Colonic mucosa (tissue), 4 donors: ENCODE measurements at regions not wholly inside any gene's neighbourhood (a gene's known extent, or its start where the extent isn't known, plus 50 kb on each side); places are given as distances from the start of the nearest gene placed in this dataset.
"Not testable (repeated sequence)": the region's sequence is repeated elsewhere in the genome, so short reads cannot be mapped to it uniquely, and the experiment has no call there.

Experiments used
- DNase-seq: peaks from one replicate; pipeline ENCODE4 v3.0.0-alpha.2; 2020
- H3K27ac ChIP-seq: fragments of 200-600 bp; one replicate; pipeline ENCODE4 v1.8.0; 2021
- H3K27me3 ChIP-seq: fragments of 200-600 bp; one replicate; pipeline ENCODE4 v1.8.0; 2021
- H3K36me3 ChIP-seq: fragments of 200-600 bp; one replicate; pipeline ENCODE4 v1.8.0; 2021
- H3K4me1 ChIP-seq: fragments of 200-600 bp; one replicate; pipeline ENCODE4 v1.8.0; 2021; ENCODE audit warnings: mild to moderate bottlenecking
- H3K4me3 ChIP-seq: fragments of 200-600 bp; one replicate; pipeline ENCODE4 v1.8.0; 2021
- H3K9ac ChIP-seq, 2 donors: one replicate each; pipeline ENCODE4 v1.7.0; 2013; ENCODE audit warnings: control low read depth in 2 of 2, low read depth in 2 of 2, low read length in 2 of 2
- H3K9me3 ChIP-seq: fragments of 200-600 bp; one replicate; pipeline ENCODE4 v1.8.0; 2021
- intact Hi-C: fragments of 100-400 bp; cut with DNase I; formaldehyde crosslinking; loops from one replicate; pipeline ENCODE4 v1.14.1; 2022
- TF ChIP-seq, protein P1 (sequence below): fragments of 200-600 bp; IDR thresholded peaks from one replicate; pipeline ENCODE4 v1.8.0; 2022; ENCODE audit warnings: antibody characterized with exemption, mild to moderate bottlenecking
- donor health status: healthy.
- donor health status: DM: no; HTN: no; CAD: no.
- donor health status: DM: no; HTN: no; CAD: no.

- no peak overlapping the region for H3K9ac ChIP-seq
- no peaks in the 10 kb centered on the region for H3K27me3 ChIP-seq
- H3K9me3 ChIP-seq = no peaks in the 10 kb centered on the region
- H3K4me1 ChIP-seq = no peaks in the 10 kb centered on the region
- no peak for DNase-seq
- intact Hi-C loops = no loop called here
- TF ChIP-seq, protein P1, sequence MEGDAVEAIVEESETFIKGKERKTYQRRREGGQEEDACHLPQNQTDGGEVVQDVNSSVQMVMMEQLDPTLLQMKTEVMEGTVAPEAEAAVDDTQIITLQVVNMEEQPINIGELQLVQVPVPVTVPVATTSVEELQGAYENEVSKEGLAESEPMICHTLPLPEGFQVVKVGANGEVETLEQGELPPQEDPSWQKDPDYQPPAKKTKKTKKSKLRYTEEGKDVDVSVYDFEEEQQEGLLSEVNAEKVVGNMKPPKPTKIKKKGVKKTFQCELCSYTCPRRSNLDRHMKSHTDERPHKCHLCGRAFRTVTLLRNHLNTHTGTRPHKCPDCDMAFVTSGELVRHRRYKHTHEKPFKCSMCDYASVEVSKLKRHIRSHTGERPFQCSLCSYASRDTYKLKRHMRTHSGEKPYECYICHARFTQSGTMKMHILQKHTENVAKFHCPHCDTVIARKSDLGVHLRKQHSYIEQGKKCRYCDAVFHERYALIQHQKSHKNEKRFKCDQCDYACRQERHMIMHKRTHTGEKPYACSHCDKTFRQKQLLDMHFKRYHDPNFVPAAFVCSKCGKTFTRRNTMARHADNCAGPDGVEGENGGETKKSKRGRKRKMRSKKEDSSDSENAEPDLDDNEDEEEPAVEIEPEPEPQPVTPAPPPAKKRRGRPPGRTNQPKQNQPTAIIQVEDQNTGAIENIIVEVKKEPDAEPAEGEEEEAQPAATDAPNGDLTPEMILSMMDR = no peak
- H3K27ac ChIP-seq = no peak overlapping the region
- H3K36me3 ChIP-seq = no peaks in the 10 kb centered on the region
- no peak overlapping the region for H3K4me3 ChIP-seq
Measured at GRCh38 chr20:55132523-55132922, 657.1 kb downstream of the DOK5 start.

DNA sequence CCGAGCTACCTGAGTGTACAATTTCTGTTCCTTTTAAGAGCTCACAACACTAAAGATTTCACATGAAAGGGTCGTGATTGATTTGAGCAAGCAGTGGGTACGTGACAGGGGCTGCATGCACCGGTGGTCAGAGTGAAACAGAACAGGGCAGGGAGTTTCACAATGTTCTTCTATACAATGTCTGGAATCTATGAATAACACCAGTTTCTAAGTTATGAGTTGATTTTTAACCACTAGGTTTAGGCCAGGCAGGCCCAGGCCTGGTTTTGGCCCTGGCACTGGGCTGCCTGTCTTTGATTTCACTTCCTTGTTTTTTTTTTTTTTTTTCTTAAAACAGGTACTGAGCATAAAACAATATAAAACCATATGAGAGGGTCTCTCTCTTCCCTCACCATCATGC, 642.2 kb downstream of the DOK5 start:
- H3K9me3 ChIP-seq, H3K4me1 ChIP-seq, intact Hi-C loops, DNase-seq, H3K9ac ChIP-seq, H3K27me3 ChIP-seq, H3K36me3 ChIP-seq, H3K4me3 ChIP-seq, H3K27ac ChIP-seq: not testable (repeated sequence)

- TF ChIP-seq, protein P1 = no peak
- Histone ChIP-seq H3K27me3 (no peaks in the 10 kb centered on the region), H3K9me3 (no peaks in the 10 kb centered on the region), H3K9ac (no peak overlapping the region), H3K27ac (no peak overlapping the region), H3K4me1 (no peaks in the 10 kb centered on the region), H3K36me3 (no peaks in the 10 kb centered on the region), H3K4me3 (no peak overlapping the region)
- intact Hi-C loops = no loop called here
- no peak for DNase-seq
Measured at GRCh38 chr20:55116598-55116997, 641.2 kb downstream of the DOK5 start.

DNA sequence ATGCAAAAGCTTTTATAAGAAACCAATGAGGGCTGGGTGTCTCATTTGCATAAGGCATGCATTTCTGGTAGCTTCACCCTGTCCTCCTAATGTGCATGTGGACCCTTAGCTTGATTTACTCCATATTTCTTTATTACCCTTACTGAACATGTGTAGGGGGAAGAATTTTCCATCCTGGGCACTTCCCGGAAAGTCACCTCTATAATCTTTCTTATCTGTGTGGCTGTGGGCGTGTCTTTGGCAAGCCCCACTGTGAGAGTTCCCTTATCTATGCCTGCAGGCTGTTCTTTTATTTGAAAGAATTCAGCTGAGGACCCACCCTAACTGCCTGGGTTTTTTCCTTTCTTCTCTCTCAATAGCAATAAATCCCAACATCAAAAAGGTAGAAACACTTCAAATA, 627.8 kb downstream of the DOK5 start:
- Histone ChIP-seq H3K27ac (peak overlapping the region; percentile 65), H3K36me3 (no peaks in the 10 kb centered on the region), H3K9ac (no peak overlapping the region), H3K27me3 (no peaks in the 10 kb centered on the region), H3K4me1 (no peaks in the 10 kb centered on the region), H3K4me3 (no peak overlapping the region), H3K9me3 (no peaks in the 10 kb centered on the region)
- intact Hi-C loops = no loop called here
- TF ChIP-seq, protein P1 = no peak
- peak; percentile 82 for DNase-seq

DNA sequence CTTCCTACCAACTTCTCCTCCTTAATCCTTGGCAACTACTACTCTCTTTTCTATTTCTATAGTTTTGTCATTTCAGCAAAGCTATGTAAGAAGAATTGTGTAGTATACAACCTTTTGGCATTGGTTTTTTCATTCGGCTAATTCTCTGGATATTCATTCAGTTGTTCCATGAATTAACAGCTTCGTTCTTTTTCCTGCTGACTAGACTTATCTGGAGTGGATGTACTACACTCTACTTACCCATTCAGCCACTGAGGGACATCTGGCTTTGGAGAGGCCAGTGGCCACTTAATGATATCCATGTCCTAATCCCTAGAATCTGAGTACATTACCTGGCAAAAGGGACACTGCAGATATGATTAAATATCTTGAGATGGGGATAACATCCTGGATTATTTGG, 623.9 kb downstream of the DOK5 start:
- H3K4me1 ChIP-seq = no peaks in the 10 kb centered on the region
- TF ChIP-seq, protein P1 = no peak

DNA sequence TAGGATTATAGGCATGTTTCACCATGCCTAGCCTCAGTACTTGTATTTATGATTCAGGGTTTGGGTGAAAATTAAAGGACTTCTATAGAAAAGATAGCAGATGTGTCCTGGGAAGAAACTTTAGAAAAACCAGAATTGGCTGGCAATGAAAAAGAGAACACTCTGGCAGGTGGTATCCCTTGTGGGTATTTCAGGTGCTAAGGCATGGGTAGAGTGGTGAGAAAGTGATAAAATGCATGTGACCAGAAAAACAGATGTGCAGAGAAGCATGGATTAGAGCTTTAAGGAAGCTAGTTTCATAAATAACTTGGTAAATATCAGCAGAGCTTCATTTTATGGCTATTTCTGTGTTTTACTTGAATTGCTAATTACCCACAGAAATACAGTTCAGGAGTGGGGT, 622.2 kb downstream of the DOK5 start:
- Histone ChIP-seq H3K9me3 (no peaks in the 10 kb centered on the region), H3K4me3 (no peak overlapping the region), H3K27me3 (no peaks in the 10 kb centered on the region), H3K4me1 (no peaks in the 10 kb centered on the region), H3K36me3 (no peaks in the 10 kb centered on the region), H3K9ac (no peak overlapping the region), H3K27ac (no peak overlapping the region)
- intact Hi-C loops = no loop called here
- TF ChIP-seq, protein P1 = no peak
- DNase-seq = no peak

More for the DNA sequence above, 623.9 kb downstream of the DOK5 start:
- Histone ChIP-seq H3K9me3 (no peaks in the 10 kb centered on the region), H3K36me3 (no peaks in the 10 kb centered on the region), H3K27me3 (no peaks in the 10 kb centered on the region), H3K27ac (no peak overlapping the region), H3K4me3 (no peak overlapping the region), H3K9ac (no peak overlapping the region)
- DNase-seq = no peak
- intact Hi-C loops = no loop called here
